HEK293T (cell line): ENCODE measurements at regions not wholly inside any gene's neighbourhood (a gene's known extent, or its start where the extent isn't known, plus 50 kb on each side); places are given as distances from the start of the nearest gene placed in this dataset.

Experiments used
- CTCF ChIA-PET: fragments of 350-600 bp; formaldehyde crosslinking; extraction: SDS; loops from one replicate; lab custom pipeline; 2021; ENCODE audit warnings: antibody characterized with exemption, inconsistent platforms; lab: Yijun Ruan, JAX
- POLR2A ChIA-PET: fragments of 350-600 bp; formaldehyde crosslinking; extraction: SDS; loops from one replicate; lab custom pipeline; 2020; ENCODE audit warnings: antibody characterized with exemption, inconsistent platforms; lab: Yijun Ruan, JAX
- DNase-seq: peaks from one replicate; pipeline ENCODE4 v3.0.0; 2012; ENCODE audit warnings: mixed read lengths; ENCODE audit errors: extremely low spot score
- ARNT ChIP-seq: fragments of 450-650 bp; IDR thresholded peaks from 2 replicates; pipeline ENCODE4 v1.6.1; 2017; ENCODE audit warnings: mild to moderate bottlenecking
- BHLHE40 ChIP-seq: fragments of 450-650 bp; IDR thresholded peaks from 2 replicates; pipeline ENCODE4 v1.6.1; 2016; ENCODE audit warnings: mild to moderate bottlenecking, moderate library complexity, borderline replicate concordance
- CTBP1 ChIP-seq: fragments of 450-650 bp; IDR thresholded peaks from 2 replicates; pipeline ENCODE4 v1.6.1; 2016; ENCODE audit warnings: borderline replicate concordance
- ELF4 ChIP-seq: fragments of 450-650 bp; IDR thresholded peaks from 2 replicates; pipeline ENCODE4 v1.6.1; 2017; ENCODE audit warnings: antibody characterized with exemption
- FOXA1 ChIP-seq: fragments of 450-650 bp; IDR thresholded peaks from 2 replicates; pipeline ENCODE4 v1.6.1; 2016; ENCODE audit warnings: mild to moderate bottlenecking
- FOXK2 ChIP-seq: fragments of 450-650 bp; IDR thresholded peaks from 2 replicates; pipeline ENCODE4 v1.6.1; 2016; ENCODE audit warnings: mild to moderate bottlenecking
- FOXM1 ChIP-seq: fragments of 450-650 bp; IDR thresholded peaks from 2 replicates; pipeline ENCODE4 v1.6.1; 2017; ENCODE audit warnings: mild to moderate bottlenecking, borderline replicate concordance
- HDGF ChIP-seq: fragments of 450-650 bp; IDR thresholded peaks from 2 replicates; pipeline ENCODE4 v1.6.1; 2017; ENCODE audit warnings: antibody characterized with exemption, borderline replicate concordance
- L3MBTL2 ChIP-seq: fragments of 450-650 bp; conservative IDR thresholded peaks from 2 replicates; pipeline ENCODE4 v1.6.1; 2016; ENCODE audit warnings: mild to moderate bottlenecking
- LEF1 ChIP-seq: fragments of 450-650 bp; IDR thresholded peaks from 2 replicates; pipeline ENCODE4 v1.6.1; 2017; ENCODE audit warnings: mild to moderate bottlenecking, borderline replicate concordance
- NFRKB ChIP-seq: fragments of 450-650 bp; IDR thresholded peaks from 2 replicates; pipeline ENCODE4 v1.6.1; 2016; ENCODE audit warnings: mild to moderate bottlenecking, moderate library complexity
- SP1 ChIP-seq: fragments of 450-650 bp; IDR thresholded peaks from 2 replicates; pipeline ENCODE4 v1.6.1; 2017
- SUZ12 ChIP-seq: fragments of 450-650 bp; IDR thresholded peaks from 2 replicates; pipeline ENCODE4 v1.6.1; 2016; ENCODE audit warnings: mild to moderate bottlenecking
- TARDBP ChIP-seq: fragments of 450-650 bp; IDR thresholded peaks from 2 replicates; pipeline ENCODE4 v1.6.1; 2016
- ZNF384 ChIP-seq: fragments of 450-650 bp; IDR thresholded peaks from 2 replicates; pipeline ENCODE4 v1.6.1; 2016
- TF ChIP-seq, protein P1 (sequence below): fragments of 450-650 bp; IDR thresholded peaks from 2 replicates; pipeline ENCODE4 v1.6.1; 2016

GRCh38 chr2:2871480-2872308 lies 505.9 kb downstream of the EIPR1 start:
- ChIA-PET CTCF (no interaction called here), POLR2A (no interaction called here)
- no peak for TF ChIP-seq BHLHE40
- no peak for TF ChIP-seq L3MBTL2
- TF ChIP-seq ELF4 = no peak
- TF ChIP-seq, protein P1, sequence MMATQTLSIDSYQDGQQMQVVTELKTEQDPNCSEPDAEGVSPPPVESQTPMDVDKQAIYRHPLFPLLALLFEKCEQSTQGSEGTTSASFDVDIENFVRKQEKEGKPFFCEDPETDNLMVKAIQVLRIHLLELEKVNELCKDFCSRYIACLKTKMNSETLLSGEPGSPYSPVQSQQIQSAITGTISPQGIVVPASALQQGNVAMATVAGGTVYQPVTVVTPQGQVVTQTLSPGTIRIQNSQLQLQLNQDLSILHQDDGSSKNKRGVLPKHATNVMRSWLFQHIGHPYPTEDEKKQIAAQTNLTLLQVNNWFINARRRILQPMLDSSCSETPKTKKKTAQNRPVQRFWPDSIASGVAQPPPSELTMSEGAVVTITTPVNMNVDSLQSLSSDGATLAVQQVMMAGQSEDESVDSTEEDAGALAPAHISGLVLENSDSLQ = no peak
- no peak for TF ChIP-seq ARNT
- DNase-seq = no peak

DNA sequence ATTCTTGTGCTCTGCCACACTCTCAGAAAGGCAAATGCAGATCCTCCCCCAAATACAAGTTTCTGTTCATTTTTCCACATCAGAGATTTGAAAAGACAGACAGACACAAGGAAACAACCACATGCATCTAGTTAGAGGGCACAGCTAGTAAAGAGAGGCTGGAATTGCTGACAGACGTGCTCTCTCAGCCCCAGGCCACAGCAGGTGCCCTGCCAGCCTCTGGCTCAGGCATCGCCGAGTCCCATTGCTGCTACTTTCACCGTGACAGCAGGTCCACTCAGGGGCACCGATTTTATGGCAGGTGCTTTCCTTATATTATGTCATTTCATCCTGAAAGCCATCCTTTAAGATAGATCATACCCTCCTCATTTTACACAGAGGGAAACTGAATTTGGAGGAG lies 507.5 kb downstream of the EIPR1 start:
- POLR2A ChIA-PET = no interaction called here
- DNase-seq = no peak
- CTCF ChIA-PET = no interaction called here
- TF ChIP-seq FOXK2 (no peak), TARDBP (no peak), SP1 (no peak), SUZ12 (no peak), ZNF384 (no peak), ELF4 (no peak), FOXA1 (no peak), HDGF (no peak), L3MBTL2 (no peak), CTBP1 (no peak), ARNT (no peak), LEF1 (no peak), NFRKB (no peak), FOXM1 (no peak), BHLHE40 (no peak)
- TF ChIP-seq, protein P1 = no peak

DNA sequence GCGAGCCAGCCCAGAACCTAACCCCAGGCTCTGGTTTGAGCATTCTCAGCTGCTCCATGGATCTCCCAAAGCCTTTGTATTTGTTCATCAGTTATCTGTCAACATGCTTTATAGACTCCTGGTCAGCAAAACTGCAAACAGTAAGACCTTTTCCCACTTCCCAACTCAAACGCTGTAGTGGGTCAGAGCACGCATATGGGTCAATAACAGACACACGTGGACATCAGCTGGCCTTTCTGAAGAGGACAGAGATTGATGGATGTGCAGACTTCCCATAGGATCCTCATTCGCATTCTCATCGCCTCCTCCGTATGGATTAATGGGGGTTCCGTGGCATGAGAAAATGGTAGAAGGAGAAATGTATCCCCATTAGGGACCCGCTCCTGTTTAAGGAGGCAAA lies 508.1 kb downstream of the EIPR1 start:
- no peak for DNase-seq
- TF ChIP-seq NFRKB = no peak
- TF ChIP-seq SP1 = no peak
- no peak for TF ChIP-seq FOXM1
- TF ChIP-seq, protein P1 = no peak
- TF ChIP-seq LEF1 = no peak
- no peak for TF ChIP-seq L3MBTL2
- TF ChIP-seq TARDBP = no peak
- TF ChIP-seq HDGF = no peak
- TF ChIP-seq FOXK2 = no peak
- TF ChIP-seq ELF4 = no peak
- no peak for TF ChIP-seq CTBP1
- TF ChIP-seq ARNT = no peak
- no peak for TF ChIP-seq FOXA1
- TF ChIP-seq SUZ12 = no peak
- TF ChIP-seq ZNF384 = no peak
- TF ChIP-seq BHLHE40 = no peak

GRCh38 chr2:2868085-2868484 lies 509.5 kb downstream of the EIPR1 start:
- TF ChIP-seq CTBP1 (no peak), SUZ12 (no peak), ELF4 (no peak), LEF1 (no peak), SP1 (no peak)
- TF ChIP-seq, protein P1 = no peak
- ChIA-PET POLR2A (no interaction called here), CTCF (no interaction called here)
- no peak for DNase-seq

More for the DNA sequence above, 508.1 kb downstream of the EIPR1 start:
- CTCF ChIA-PET = no interaction called here
- POLR2A ChIA-PET = no interaction called here

DNA sequence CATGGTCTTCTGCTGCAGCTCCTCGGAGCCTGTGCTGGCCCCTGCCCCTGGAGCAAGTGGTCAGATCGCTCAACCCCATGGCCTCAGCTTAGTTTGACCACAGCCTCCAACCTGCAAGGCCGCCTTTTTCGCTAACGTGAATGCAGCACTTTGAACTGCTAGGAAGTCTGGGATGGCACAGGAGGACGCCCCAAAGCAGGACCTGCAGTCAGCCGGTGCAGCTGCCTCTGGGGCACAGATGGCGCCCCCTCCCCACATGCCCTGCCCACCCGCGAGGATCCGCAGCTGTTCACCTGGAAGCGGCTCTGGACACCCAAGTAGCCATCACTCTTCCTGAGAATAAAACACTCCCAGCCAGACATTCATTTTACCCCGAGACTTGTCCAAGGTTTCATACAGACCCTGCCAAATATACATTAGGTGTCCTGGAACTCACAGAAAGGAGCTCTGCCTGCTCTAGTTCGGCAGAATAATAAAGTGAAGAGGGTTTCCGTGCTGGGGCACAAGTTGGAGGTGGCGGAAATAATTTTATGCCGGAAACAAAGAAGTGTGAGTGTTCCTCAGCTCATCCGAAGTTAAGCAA lies 510.1 kb downstream of the EIPR1 start:
- DNase-seq = no peak
- no peak for TF ChIP-seq FOXA1
- no peak for TF ChIP-seq FOXM1
- TF ChIP-seq BHLHE40 = no peak
- TF ChIP-seq, protein P1 = no peak
- TF ChIP-seq LEF1 = no peak
- no peak for TF ChIP-seq L3MBTL2
- TF ChIP-seq SP1 = no peak
- ChIA-PET CTCF (no interaction called here), POLR2A (no interaction called here)
